ENCODE measurements at regions not wholly inside any gene's neighbourhood (a gene's known extent, or its start where the extent isn't known, plus 50 kb on each side); places are given as distances from the start of the nearest gene placed in this dataset.

GRCh38 chr2:130258356-130258755, 60.1 kb upstream of the TUBA3E start:
- no peaks in the 10 kb centered on the region for H3K4me1 ChIP-seq (ENCODE audit: low read length)
- H3K9me3 ChIP-seq (replicated peaks; ENCODE audit: insufficient read depth, low read length): no peaks in the 10 kb centered on the region
- H3K4me2 ChIP-seq (ENCODE audit: low read depth, low read length): no peak overlapping the region
- no peaks in the 10 kb centered on the region for H4K20me1 ChIP-seq (ENCODE audit: insufficient read depth, low read length)
- no peaks in the 10 kb centered on the region for H3K79me2 ChIP-seq (ENCODE audit: low read length)
- H3K9me2 ChIP-seq (replicated peaks; ENCODE audit: insufficient read depth, low read length): no peaks in the 10 kb centered on the region
- no peaks in the 10 kb centered on the region for H3K36me3 ChIP-seq (replicated peaks; ENCODE audit: insufficient read depth, low read length)
- TF ChIP-seq CTCF (IDR thresholded peaks at IDR 0.05; ENCODE audit: low read length) (no peak), EZH2 (optimal IDR thresholded peaks at IDR 0.05; ENCODE audit: low read depth, low read length) (no peak), EZH2phosphoT487 (IDR thresholded peaks at IDR 0.05; ENCODE audit: low read length) (no peak)
- no peaks in the 10 kb centered on the region for H3F3A ChIP-seq (ENCODE audit: insufficient read depth, low read length)
- H2AFZ ChIP-seq (ENCODE audit: low read length): no peak overlapping the region
- no peak overlapping the region for H3K9ac ChIP-seq (ENCODE audit: low read length)
- no peak overlapping the region for H3K27ac ChIP-seq (ENCODE audit: low read length)
- H3K4me3 ChIP-seq (ENCODE audit: low read length): no peak overlapping the region
- DNase-seq: no peak
- H3K27me3 ChIP-seq (replicated peaks; ENCODE audit: insufficient read depth, low read length): no peaks in the 10 kb centered on the region

DNA sequence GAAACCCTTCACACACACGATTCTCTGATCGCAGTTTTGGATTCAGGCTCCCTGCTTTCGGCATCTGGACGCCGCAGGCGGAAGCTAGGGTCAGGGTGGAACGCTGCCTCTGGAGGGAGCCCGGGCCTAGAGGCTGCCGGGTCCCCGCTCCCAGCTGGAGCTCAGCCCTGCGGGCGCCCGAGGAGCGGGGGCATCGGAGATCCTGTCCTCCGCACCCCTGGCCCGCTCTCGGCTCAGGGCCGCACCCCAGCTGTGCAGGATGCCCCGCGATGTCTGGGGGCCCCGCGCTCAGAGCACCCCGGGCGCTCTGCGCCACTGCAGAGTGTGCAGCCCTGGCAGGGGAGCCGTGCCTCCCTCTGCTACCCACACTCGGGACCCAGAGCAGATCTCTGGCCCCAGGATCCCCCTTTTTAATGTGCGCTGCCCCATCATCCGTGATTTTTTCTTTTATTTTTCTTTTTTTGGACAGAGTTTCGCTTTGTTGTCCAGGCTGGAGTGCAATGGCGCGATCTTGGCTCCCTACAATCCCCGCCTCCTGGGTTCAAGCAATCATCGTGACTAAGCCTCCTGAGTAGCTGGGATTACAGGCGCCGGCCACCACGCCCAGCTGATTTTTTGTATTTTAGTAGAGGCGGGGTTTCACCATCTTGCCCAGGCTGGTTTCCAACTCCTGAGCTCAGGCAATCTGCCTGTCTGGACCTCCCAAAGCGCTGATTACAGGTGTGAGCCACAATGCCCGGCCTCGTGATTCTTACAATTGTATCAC, 54.8 kb upstream of the TUBA3E start:
- no peak overlapping the region for H3K4me3 ChIP-seq (ENCODE audit: low read length)
- H3K27me3 ChIP-seq (replicated peaks; ENCODE audit: insufficient read depth, low read length): no peaks in the 10 kb centered on the region
- H2AFZ ChIP-seq (ENCODE audit: low read length): no peak overlapping the region
- TF ChIP-seq CTCF (IDR thresholded peaks at IDR 0.05; ENCODE audit: low read length): no peak
- H3K9me2 ChIP-seq (replicated peaks; ENCODE audit: insufficient read depth, low read length): no peaks in the 10 kb centered on the region
- H3K79me2 ChIP-seq (ENCODE audit: low read length): no peaks in the 10 kb centered on the region
- no peak for DNase-seq
- H3K4me2 ChIP-seq (ENCODE audit: low read depth, low read length): peak overlapping the region; percentile 18; the same call in 1 of the 2 replicates
- H3F3A ChIP-seq (ENCODE audit: insufficient read depth, low read length): no peaks in the 10 kb centered on the region
- no peaks in the 10 kb centered on the region for H4K20me1 ChIP-seq (ENCODE audit: insufficient read depth, low read length)
- H3K9ac ChIP-seq (ENCODE audit: low read length): no peak overlapping the region
- no peaks in the 10 kb centered on the region for H3K36me3 ChIP-seq (replicated peaks; ENCODE audit: insufficient read depth, low read length)
- no peaks in the 10 kb centered on the region for H3K9me3 ChIP-seq (replicated peaks; ENCODE audit: insufficient read depth, low read length)
- no peak overlapping the region for H3K27ac ChIP-seq (ENCODE audit: low read length)
- H3K4me1 ChIP-seq (ENCODE audit: low read length): no peaks in the 10 kb centered on the region

DNA sequence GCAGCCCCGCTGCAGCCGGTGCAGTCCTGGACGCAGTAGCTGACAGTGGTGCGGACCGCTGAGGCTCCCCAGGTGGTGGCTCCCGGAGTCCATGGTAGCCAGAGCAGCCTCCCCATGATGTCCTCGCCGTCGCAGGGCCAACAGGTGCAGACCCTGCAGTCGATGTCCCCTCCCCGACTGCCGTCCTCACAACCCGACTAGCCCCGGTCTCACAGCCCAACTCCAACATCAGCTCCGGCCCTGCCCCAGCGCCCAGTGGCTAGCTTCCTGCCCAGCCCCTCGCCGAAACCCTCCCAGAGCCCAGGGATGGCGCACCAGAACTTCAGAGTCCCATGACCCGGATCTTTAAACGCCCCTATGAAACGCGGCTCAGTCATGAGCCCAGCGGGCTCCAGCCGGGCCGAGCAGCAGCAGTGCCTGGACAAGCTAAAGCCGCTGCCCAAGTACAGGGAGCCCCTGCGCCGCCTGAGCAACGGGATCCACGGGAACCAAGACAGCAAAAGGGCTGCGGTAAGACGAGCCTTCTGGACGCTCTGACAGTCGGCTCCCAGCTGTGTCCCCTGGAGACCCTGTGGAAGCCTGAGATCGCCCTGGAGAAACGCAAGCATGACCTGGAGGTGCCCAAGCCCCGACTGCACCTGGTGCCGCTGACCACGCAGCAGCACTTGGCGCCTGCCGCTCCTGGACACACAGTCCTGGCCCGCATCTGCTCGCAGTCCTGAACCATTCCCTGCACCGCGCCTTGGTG, 53.8 kb upstream of the TUBA3E start:
- no peaks in the 10 kb centered on the region for H3K36me3 ChIP-seq (replicated peaks; ENCODE audit: insufficient read depth, low read length)
- no peaks in the 10 kb centered on the region for H3K27me3 ChIP-seq (replicated peaks; ENCODE audit: insufficient read depth, low read length)
- no peaks in the 10 kb centered on the region for H3K79me2 ChIP-seq (ENCODE audit: low read length)
- H4K20me1 ChIP-seq (ENCODE audit: insufficient read depth, low read length): no peaks in the 10 kb centered on the region
- H3K4me1 ChIP-seq (ENCODE audit: low read length): no peaks in the 10 kb centered on the region
- H3K4me3 ChIP-seq (ENCODE audit: low read length): no peak overlapping the region
- TF ChIP-seq EZH2phosphoT487 (IDR thresholded peaks at IDR 0.05; ENCODE audit: low read length) (no peak), CTCF (IDR thresholded peaks at IDR 0.05; ENCODE audit: low read length) (no peak), EZH2 (optimal IDR thresholded peaks at IDR 0.05; ENCODE audit: low read depth, low read length) (no peak)
- no peak overlapping the region for H2AFZ ChIP-seq (ENCODE audit: low read length)
- no peaks in the 10 kb centered on the region for H3K9me3 ChIP-seq (replicated peaks; ENCODE audit: insufficient read depth, low read length)
- DNase-seq: no peak
- H3F3A ChIP-seq (ENCODE audit: insufficient read depth, low read length): no peaks in the 10 kb centered on the region
- H3K4me2 ChIP-seq (ENCODE audit: low read depth, low read length): no peak overlapping the region
- H3K9ac ChIP-seq (ENCODE audit: low read length): no peak overlapping the region
- H3K9me2 ChIP-seq (replicated peaks; ENCODE audit: insufficient read depth, low read length): no peaks in the 10 kb centered on the region
- no peak overlapping the region for H3K27ac ChIP-seq (ENCODE audit: low read length)

All from MM.1S (cell line).